ENCODE measurements at regions not wholly inside any gene's neighbourhood (a gene's known extent, or its start where the extent isn't known, plus 50 kb on each side); places are given as distances from the start of the nearest gene placed in this dataset.

DNA sequence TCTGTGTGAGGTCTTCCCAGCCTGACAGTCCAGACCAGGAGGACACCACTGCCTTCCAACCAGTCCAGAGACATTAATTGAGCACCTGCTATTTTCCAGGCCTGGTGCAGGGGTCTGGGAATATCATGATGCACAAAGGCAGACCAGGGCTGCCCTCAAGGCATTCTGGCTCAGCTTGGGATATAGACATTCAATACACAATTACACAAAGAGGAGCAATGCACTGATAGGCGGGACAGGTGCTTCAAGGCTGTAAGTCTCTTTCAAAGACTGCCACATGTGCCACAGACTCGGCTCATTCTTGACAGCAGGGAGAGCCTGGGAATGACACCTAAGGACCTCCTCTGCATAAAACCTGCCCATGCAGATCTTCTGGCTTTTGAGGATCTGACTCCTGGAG is 158.6 kb downstream of the C5orf15 start:
- no peak overlapping the region for H3K9ac ChIP-seq (ENCODE audit: extremely low read depth, low read length, poor library complexity, severe bottlenecking)
- no peaks in the 10 kb centered on the region for H3K36me3 ChIP-seq (ENCODE audit: control insufficient read depth, insufficient read depth, low read length)
- DNase-seq, result no peak
- Mint-ChIP-seq H3K27ac (no peak overlapping the region), H3K4me3 (no peak overlapping the region), H3K27me3 (ENCODE audit: insufficient read depth) (peaks cover 10% of the 10 kb centered on the region), H3K36me3 (ENCODE audit: low read depth) (no peaks in the 10 kb centered on the region), H3K9me3 (no peaks in the 10 kb centered on the region), H3K4me1 (no peaks in the 10 kb centered on the region)
- no peak overlapping the region for H3K4me3 ChIP-seq (ENCODE audit: low read length)
- no peak overlapping the region for H3K27ac ChIP-seq (ENCODE audit: low read depth, low read length)
- H3K4me1 ChIP-seq (ENCODE audit: control insufficient read depth, insufficient read depth, low read length), result peaks cover 4% of the 10 kb centered on the region
- WGBS, 2 experiments (ENCODE audit: insufficient coverage in 1 of 2, insufficient read length in 1 of 2), result 91 to 100% methylated on average over 2 of the region's 2 CpGs
- peaks cover 4% of the 10 kb centered on the region for H3K27me3 ChIP-seq (ENCODE audit: control insufficient read depth, insufficient read depth, low read length, poor library complexity, severe bottlenecking)
- TF ChIP-seq, protein P1, sequence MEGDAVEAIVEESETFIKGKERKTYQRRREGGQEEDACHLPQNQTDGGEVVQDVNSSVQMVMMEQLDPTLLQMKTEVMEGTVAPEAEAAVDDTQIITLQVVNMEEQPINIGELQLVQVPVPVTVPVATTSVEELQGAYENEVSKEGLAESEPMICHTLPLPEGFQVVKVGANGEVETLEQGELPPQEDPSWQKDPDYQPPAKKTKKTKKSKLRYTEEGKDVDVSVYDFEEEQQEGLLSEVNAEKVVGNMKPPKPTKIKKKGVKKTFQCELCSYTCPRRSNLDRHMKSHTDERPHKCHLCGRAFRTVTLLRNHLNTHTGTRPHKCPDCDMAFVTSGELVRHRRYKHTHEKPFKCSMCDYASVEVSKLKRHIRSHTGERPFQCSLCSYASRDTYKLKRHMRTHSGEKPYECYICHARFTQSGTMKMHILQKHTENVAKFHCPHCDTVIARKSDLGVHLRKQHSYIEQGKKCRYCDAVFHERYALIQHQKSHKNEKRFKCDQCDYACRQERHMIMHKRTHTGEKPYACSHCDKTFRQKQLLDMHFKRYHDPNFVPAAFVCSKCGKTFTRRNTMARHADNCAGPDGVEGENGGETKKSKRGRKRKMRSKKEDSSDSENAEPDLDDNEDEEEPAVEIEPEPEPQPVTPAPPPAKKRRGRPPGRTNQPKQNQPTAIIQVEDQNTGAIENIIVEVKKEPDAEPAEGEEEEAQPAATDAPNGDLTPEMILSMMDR (conservative IDR thresholded peaks at IDR 0.05), result no peak
- H3K9me3 ChIP-seq (ENCODE audit: control insufficient read depth, low read length), result no peaks in the 10 kb centered on the region

DNA sequence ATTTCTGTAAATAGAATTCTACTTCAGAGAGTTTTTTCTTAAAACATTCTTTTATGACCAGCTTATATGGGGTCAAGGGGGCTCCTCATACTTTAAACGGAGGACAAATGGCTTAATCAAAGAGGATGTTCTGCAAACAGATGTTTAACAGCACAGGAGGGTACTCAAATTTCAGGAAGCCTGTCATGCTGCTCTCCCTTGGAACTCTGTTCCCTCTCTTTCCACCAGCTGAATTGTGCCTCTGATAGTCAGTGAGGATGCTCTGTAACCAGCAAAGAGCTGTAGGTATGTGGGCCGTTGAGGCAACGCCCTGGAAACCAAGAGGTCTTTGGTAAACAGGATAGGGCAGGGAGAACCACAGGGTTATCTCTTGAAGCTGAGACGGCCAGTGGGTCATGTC is 161.1 kb downstream of the C5orf15 start:
- H3K27me3 Mint-ChIP-seq (ENCODE audit: insufficient read depth), result peaks cover 2% of the 10 kb centered on the region

DNA sequence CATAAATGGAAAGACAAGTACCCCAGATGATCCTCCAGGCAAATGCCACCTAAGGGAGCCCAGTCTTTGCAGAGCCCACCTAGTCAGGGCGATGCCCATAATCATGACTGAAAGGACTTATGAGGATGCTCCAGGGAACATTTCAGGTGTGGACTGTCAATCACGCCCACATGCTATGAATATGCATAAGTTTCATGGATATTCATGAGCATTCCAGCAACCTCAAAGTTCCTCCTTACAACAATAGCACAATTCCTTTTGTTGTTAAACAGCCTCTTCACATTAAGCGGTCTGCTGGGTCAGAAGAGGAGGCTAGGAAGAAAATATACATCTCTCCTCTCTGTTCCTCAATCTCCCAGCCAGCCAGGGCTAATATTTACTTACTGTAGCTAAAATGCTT is 161.6 kb downstream of the C5orf15 start:
- DNase-seq, result no peak
- Histone ChIP-seq H3K27ac (ENCODE audit: low read depth, low read length) (no peak overlapping the region), H3K36me3 (ENCODE audit: control insufficient read depth, insufficient read depth, low read length) (no peaks in the 10 kb centered on the region), H3K9me3 (ENCODE audit: control insufficient read depth, low read length) (no peaks in the 10 kb centered on the region), H3K4me1 (ENCODE audit: control insufficient read depth, insufficient read depth, low read length) (peaks cover 4% of the 10 kb centered on the region), H3K27me3 (ENCODE audit: control insufficient read depth, insufficient read depth, low read length, poor library complexity, severe bottlenecking) (no peaks in the 10 kb centered on the region), H3K4me3 (ENCODE audit: low read length) (no peak overlapping the region), H3K9ac (ENCODE audit: extremely low read depth, low read length, poor library complexity, severe bottlenecking) (no peak overlapping the region)
- Mint-ChIP-seq H3K9me3 (peaks cover 7% of the 10 kb centered on the region), H3K36me3 (ENCODE audit: low read depth) (no peaks in the 10 kb centered on the region), H3K27me3 (ENCODE audit: insufficient read depth) (peaks cover 2% of the 10 kb centered on the region), H3K27ac (no peak overlapping the region), H3K4me1 (no peaks in the 10 kb centered on the region), H3K4me3 (no peak overlapping the region)
- 81 to 92% methylated on average over 2 to 3 of the region's 3 CpGs for WGBS, 2 experiments (ENCODE audit: insufficient coverage in 1 of 2, insufficient read length in 1 of 2)
- TF ChIP-seq, protein P1 (conservative IDR thresholded peaks at IDR 0.05), result no peak

More for the DNA sequence above, 161.1 kb downstream of the C5orf15 start:
- H3K27ac ChIP-seq (ENCODE audit: low read depth, low read length), result no peak overlapping the region
- Mint-ChIP-seq H3K9me3 (peaks cover 7% of the 10 kb centered on the region), H3K36me3 (ENCODE audit: low read depth) (no peaks in the 10 kb centered on the region), H3K4me3 (no peak overlapping the region), H3K27ac (no peak overlapping the region), H3K4me1 (no peaks in the 10 kb centered on the region)
- H3K4me3 ChIP-seq (ENCODE audit: low read length), result no peak overlapping the region
- no peaks in the 10 kb centered on the region for H3K27me3 ChIP-seq (ENCODE audit: control insufficient read depth, insufficient read depth, low read length, poor library complexity, severe bottlenecking)
- TF ChIP-seq, protein P1 (conservative IDR thresholded peaks at IDR 0.05), result no peak
- WGBS, 2 experiments (ENCODE audit: insufficient coverage in 1 of 2, insufficient read length in 1 of 2), result 68 to 100% methylated on average over 1 to 4 of the region's 4 CpGs
- peaks cover 4% of the 10 kb centered on the region for H3K4me1 ChIP-seq (ENCODE audit: control insufficient read depth, insufficient read depth, low read length)
- H3K9me3 ChIP-seq (ENCODE audit: control insufficient read depth, low read length), result no peaks in the 10 kb centered on the region
- H3K36me3 ChIP-seq (ENCODE audit: control insufficient read depth, insufficient read depth, low read length), result no peaks in the 10 kb centered on the region
- no peak overlapping the region for H3K9ac ChIP-seq (ENCODE audit: extremely low read depth, low read length, poor library complexity, severe bottlenecking)
- no peak for DNase-seq

Data from endodermal cell (in vitro differentiated cells).